ENCODE measurements at regions not wholly inside any gene's neighbourhood (a gene's known extent, or its start where the extent isn't known, plus 50 kb on each side); places are given as distances from the start of the nearest gene placed in this dataset.

DNA sequence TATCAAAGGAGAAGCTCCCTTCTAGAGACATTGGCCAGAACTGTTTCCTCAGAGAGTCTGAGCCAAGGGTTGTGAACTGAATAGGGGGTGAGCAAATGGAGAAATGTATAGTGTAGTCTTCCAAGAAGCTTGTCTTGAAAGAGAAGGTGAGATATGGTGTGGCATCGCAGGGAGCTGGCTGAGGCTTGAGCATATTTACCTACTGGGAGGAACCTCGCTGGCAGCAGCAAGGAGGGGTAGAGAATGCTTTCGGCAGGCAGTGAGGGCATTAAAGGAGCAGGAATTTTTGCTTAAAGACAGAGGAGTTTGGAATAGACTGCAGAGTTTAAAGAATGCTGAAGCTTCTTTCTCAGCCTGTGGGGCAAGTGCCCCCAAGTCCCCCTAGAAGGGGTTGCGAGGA is 59.3 kb upstream of the PRMT8 start:
- H3K4me3 ChIP-seq (replicated peaks; ENCODE audit: low read depth, low read length) = no peak overlapping the region
- no peak for DNase-seq (ENCODE audit: extremely low read depth, low read depth)
- TF ChIP-seq CTCF (IDR thresholded peaks at IDR 0.05; ENCODE audit: low read depth, low read length, missing control alignments) = no peak

DNA sequence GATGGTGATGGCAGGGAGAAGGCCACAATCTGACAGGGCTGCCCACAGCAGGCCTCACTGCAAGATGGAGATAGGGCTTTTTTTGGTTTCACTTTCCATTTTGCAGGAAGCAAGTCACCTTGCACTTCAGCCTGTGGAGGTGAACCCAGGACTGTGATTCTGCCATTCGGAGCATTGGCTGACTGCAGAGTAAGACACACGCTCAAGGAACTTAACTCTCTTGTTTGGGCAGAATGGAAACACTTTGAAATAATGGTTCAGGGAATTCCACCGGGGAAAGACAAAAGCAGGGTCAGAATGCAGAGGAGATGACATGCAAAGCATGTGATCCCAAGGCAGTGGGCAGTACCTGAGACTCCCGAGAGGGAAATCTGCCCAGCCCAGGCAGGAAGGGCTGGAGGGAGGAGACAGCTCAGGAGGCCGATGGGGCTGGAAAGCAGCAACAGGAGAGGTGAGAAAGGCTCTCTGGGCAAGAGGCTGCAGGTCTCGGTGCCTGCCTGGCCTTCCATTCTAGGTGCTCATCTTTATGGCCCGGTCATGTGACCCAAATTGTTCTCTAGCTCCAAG is 58.7 kb upstream of the PRMT8 start:
- no peak for DNase-seq (ENCODE audit: extremely low read depth, low read depth)
- no peak for TF ChIP-seq CTCF (IDR thresholded peaks at IDR 0.05; ENCODE audit: low read depth, low read length, missing control alignments)
- H3K4me3 ChIP-seq (replicated peaks; ENCODE audit: low read depth, low read length) = no peak overlapping the region

- TF ChIP-seq CTCF (IDR thresholded peaks at IDR 0.05; ENCODE audit: low read depth, low read length, missing control alignments) = no peak
- H3K4me3 ChIP-seq (replicated peaks; ENCODE audit: low read depth, low read length) = no peak overlapping the region
Measured at GRCh38 chr12:3432868-3433267, 58.1 kb upstream of the PRMT8 start.

GRCh38 chr12:3436461-3437065 is 54.4 kb upstream of the PRMT8 start:
- DNase-seq (ENCODE audit: extremely low read depth, low read depth) = no peak
- TF ChIP-seq CTCF (IDR thresholded peaks at IDR 0.05; ENCODE audit: low read depth, low read length, missing control alignments) = no peak
- H3K4me3 ChIP-seq (replicated peaks; ENCODE audit: low read depth, low read length) = no peak overlapping the region

More at GRCh38 chr12:3432868-3433267, 58.1 kb upstream of the PRMT8 start:
- no peak for DNase-seq (ENCODE audit: extremely low read depth, low read depth)

GRCh38 chr12:3437986-3438385 is 53.0 kb upstream of the PRMT8 start:
- H3K4me3 ChIP-seq (replicated peaks; ENCODE audit: low read depth, low read length) = no peak overlapping the region
- no peak for DNase-seq (ENCODE audit: extremely low read depth, low read depth)
- TF ChIP-seq CTCF (IDR thresholded peaks at IDR 0.05; ENCODE audit: low read depth, low read length, missing control alignments) = no peak

- DNase-seq (ENCODE audit: extremely low read depth, low read depth) = no peak
- no peak overlapping the region for H3K4me3 ChIP-seq (replicated peaks; ENCODE audit: low read depth, low read length)
- TF ChIP-seq CTCF (IDR thresholded peaks at IDR 0.05; ENCODE audit: low read depth, low read length, missing control alignments) = no peak
Measured at GRCh38 chr12:3438401-3438800, 52.6 kb upstream of the PRMT8 start.

All from HFF-Myc (cell line).